ENCODE measurements at regions not wholly inside any gene's neighbourhood (a gene's known extent, or its start where the extent isn't known, plus 50 kb on each side); places are given as distances from the start of the nearest gene placed in this dataset.

DNA sequence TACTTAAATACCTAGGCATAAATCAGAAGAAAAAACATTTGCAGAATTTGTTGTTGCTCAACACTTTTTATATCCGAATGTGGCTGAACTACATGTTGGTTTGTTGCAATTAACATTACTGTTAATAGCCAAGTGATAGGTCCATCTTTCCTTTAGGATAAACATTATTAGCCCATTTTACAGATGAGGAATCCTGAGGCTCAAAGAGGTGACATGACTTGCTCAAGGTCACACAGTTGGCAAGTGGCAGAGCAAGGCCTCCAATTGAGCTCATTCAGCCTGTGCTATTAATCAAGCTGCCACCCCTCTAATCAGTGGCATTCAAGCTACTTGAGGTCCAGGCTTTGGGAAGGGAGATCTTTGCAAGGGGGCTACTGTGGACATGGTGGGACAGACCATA is 125.8 kb upstream of the ATP2B2 start:
- no peak for TF ChIP-seq EZH2phosphoT487 (IDR thresholded peaks at IDR 0.05)
- TF ChIP-seq, protein P1, sequence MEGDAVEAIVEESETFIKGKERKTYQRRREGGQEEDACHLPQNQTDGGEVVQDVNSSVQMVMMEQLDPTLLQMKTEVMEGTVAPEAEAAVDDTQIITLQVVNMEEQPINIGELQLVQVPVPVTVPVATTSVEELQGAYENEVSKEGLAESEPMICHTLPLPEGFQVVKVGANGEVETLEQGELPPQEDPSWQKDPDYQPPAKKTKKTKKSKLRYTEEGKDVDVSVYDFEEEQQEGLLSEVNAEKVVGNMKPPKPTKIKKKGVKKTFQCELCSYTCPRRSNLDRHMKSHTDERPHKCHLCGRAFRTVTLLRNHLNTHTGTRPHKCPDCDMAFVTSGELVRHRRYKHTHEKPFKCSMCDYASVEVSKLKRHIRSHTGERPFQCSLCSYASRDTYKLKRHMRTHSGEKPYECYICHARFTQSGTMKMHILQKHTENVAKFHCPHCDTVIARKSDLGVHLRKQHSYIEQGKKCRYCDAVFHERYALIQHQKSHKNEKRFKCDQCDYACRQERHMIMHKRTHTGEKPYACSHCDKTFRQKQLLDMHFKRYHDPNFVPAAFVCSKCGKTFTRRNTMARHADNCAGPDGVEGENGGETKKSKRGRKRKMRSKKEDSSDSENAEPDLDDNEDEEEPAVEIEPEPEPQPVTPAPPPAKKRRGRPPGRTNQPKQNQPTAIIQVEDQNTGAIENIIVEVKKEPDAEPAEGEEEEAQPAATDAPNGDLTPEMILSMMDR (IDR thresholded peaks at IDR 0.05), result no peak
